OCI-LY7 (cell line): ENCODE measurements at regions not wholly inside any gene's neighbourhood (a gene's known extent, or its start where the extent isn't known, plus 50 kb on each side); places are given as distances from the start of the nearest gene placed in this dataset.

Source experiments
- BruUV-seq: library from RNA; stranded (reverse); fragments of 400-500 nt; replicated peaks from 2 replicates; lab custom pipeline; 2021; lab: Mats Ljungman, UMichigan
- CTCF ChIA-PET: fragments of 300-600 bp; sonication (Branson Sonifier 250); formaldehyde crosslinking; loops from one replicate; lab custom pipeline; 2022; ENCODE audit warnings: antibody characterized with exemption; ENCODE audit not compliant: unreplicated experiment; lab: Charles Lee
- POLR2A ChIA-PET: fragments of 300-600 bp; sonication (Branson Sonifier 250); formaldehyde crosslinking; loops from one replicate; lab custom pipeline; 2022; ENCODE audit warnings: antibody characterized with exemption; lab: Charles Lee
- DNase-seq: peaks from one replicate; pipeline ENCODE4 v3.0.0-alpha.2; 2015; ENCODE audit warnings: low spot score
- H2AFZ ChIP-seq: fragments of 200-600 bp; sonication (generic), shearing (Covaris generic); 2 replicates; pipeline ENCODE4 v1.6.1; 2014; ENCODE audit warnings: mild to moderate bottlenecking, antibody characterized with exemption, low read length, moderate library complexity
- H3K27ac ChIP-seq: fragments of 200-600 bp; sonication (generic); 2 replicates; pipeline ENCODE4 v1.5.1; 2014; ENCODE audit warnings: mixed run types, low read depth, mild to moderate bottlenecking, moderate library complexity, low read length, inconsistent platforms; ENCODE audit not compliant: poor library complexity, severe bottlenecking
- H3K36me3 ChIP-seq: fragments of 200-600 bp; sonication (generic); 2 replicates; pipeline ENCODE4 v1.6.1; 2014; ENCODE audit warnings: mild to moderate bottlenecking, antibody characterized with exemption, low read length, moderate library complexity, mixed read lengths; ENCODE audit not compliant: insufficient read depth
- H3K4me1 ChIP-seq: fragments of 200-600 bp; sonication (generic); 2 replicates; pipeline ENCODE4 v1.5.1; 2014; ENCODE audit warnings: mild to moderate bottlenecking, low read length; ENCODE audit not compliant: insufficient read depth, poor library complexity, severe bottlenecking
- H3K4me2 ChIP-seq: fragments of 200-600 bp; sonication (generic); 2 replicates; pipeline ENCODE4 v1.6.1; 2014; ENCODE audit warnings: mild to moderate bottlenecking, low read length
- H3K4me3 ChIP-seq: fragments of 200-600 bp; sonication (generic); 2 replicates; pipeline ENCODE4 v1.5.1; 2014; ENCODE audit warnings: mild to moderate bottlenecking, low read depth, low read length; ENCODE audit not compliant: poor library complexity, severe bottlenecking
- H3K79me2 ChIP-seq: fragments of 200-600 bp; sonication (generic); 2 replicates; pipeline ENCODE4 v1.6.1; 2016; ENCODE audit warnings: low read depth, mild to moderate bottlenecking, low read length, moderate library complexity, mixed read lengths; ENCODE audit not compliant: insufficient read depth
- H3K9me2 ChIP-seq: fragments of 200-600 bp; sonication (generic); 2 replicates; pipeline ENCODE4 v1.6.1; 2016; ENCODE audit warnings: mild to moderate bottlenecking, low read length, mixed read lengths; ENCODE audit not compliant: insufficient read depth
- H3K9me3 ChIP-seq: fragments of 200-600 bp; sonication (generic); 2 replicates; pipeline ENCODE4 v1.6.1; 2014; ENCODE audit warnings: mild to moderate bottlenecking, mixed run types, low read length, mixed read lengths
- H4K20me1 ChIP-seq: fragments of 200-600 bp; sonication (generic); 2 replicates; pipeline ENCODE4 v1.6.1; 2014; ENCODE audit warnings: mild to moderate bottlenecking, antibody characterized with exemption, low read length, moderate library complexity, mixed read lengths; ENCODE audit not compliant: insufficient read depth
- EZH2phosphoT487 ChIP-seq: fragments of 200-600 bp; sonication (generic); IDR thresholded peaks from 2 replicates; pipeline ENCODE4 v1.6.1; 2018; ENCODE audit warnings: low read depth, borderline replicate concordance, mild to moderate bottlenecking, mixed run types, antibody characterized with exemption, low read length, moderate library complexity, mixed read lengths
- intact Hi-C: fragments of 100-400 bp; cut with micrococcal nuclease; formaldehyde crosslinking; loops from one replicate; pipeline ENCODE4 v1.10.0; 2022; ENCODE audit not compliant: unreplicated experiment
- TF ChIP-seq, protein P1 (sequence below): fragments of 200-600 bp; sonication (generic); conservative IDR thresholded peaks from 2 replicates; pipeline ENCODE4 v1.5.1; 2014; ENCODE audit warnings: mild to moderate bottlenecking, antibody characterized with exemption, low read length, moderate library complexity, mixed read lengths

GRCh38 chr18:30862900-30863299 lies 179.6 kb downstream of the DSC3 start:
- no peak for DNase-seq
- no peak overlapping the region for H3K4me3 ChIP-seq
- H3K9me3 ChIP-seq = no peaks in the 10 kb centered on the region
- ChIA-PET CTCF (no interaction called here), POLR2A (no interaction called here)
- intact Hi-C loops = no loop called here
- H2AFZ ChIP-seq = no peak overlapping the region
- no peak overlapping the region for H3K27ac ChIP-seq
- H3K4me2 ChIP-seq = no peak overlapping the region
- no TSS peak for BruUV-seq
- H3K36me3 ChIP-seq = no peaks in the 10 kb centered on the region
- no peaks in the 10 kb centered on the region for H3K9me2 ChIP-seq
- H4K20me1 ChIP-seq = no peaks in the 10 kb centered on the region
- no peaks in the 10 kb centered on the region for H3K79me2 ChIP-seq
- no peaks in the 10 kb centered on the region for H3K4me1 ChIP-seq
- no peak for TF ChIP-seq EZH2phosphoT487
- TF ChIP-seq, protein P1, sequence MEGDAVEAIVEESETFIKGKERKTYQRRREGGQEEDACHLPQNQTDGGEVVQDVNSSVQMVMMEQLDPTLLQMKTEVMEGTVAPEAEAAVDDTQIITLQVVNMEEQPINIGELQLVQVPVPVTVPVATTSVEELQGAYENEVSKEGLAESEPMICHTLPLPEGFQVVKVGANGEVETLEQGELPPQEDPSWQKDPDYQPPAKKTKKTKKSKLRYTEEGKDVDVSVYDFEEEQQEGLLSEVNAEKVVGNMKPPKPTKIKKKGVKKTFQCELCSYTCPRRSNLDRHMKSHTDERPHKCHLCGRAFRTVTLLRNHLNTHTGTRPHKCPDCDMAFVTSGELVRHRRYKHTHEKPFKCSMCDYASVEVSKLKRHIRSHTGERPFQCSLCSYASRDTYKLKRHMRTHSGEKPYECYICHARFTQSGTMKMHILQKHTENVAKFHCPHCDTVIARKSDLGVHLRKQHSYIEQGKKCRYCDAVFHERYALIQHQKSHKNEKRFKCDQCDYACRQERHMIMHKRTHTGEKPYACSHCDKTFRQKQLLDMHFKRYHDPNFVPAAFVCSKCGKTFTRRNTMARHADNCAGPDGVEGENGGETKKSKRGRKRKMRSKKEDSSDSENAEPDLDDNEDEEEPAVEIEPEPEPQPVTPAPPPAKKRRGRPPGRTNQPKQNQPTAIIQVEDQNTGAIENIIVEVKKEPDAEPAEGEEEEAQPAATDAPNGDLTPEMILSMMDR = no peak

DNA sequence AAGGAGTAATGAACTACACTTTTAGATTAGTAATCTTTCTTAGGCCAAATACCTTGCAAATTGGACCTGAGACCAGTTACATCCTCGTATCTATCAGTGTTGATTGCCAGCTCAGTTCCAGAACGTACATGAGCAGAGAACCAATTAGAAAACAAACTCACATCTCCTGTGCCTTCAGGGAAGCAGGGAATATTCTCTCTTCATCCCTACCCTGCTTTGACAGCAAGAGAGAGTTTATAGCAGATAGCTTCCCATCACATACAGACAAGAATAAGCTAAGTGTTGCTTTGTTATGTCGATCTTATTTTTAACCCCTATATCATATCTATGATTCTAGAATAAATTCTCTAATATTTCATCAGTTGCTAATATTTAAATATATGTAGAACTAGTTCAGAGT lies 181.8 kb downstream of the DSC3 start:
- Histone ChIP-seq H3K4me2 (no peak overlapping the region), H3K27ac (no peak overlapping the region), H3K79me2 (no peaks in the 10 kb centered on the region), H2AFZ (no peak overlapping the region), H3K36me3 (no peaks in the 10 kb centered on the region), H3K4me1 (no peaks in the 10 kb centered on the region), H4K20me1 (no peaks in the 10 kb centered on the region), H3K4me3 (no peak overlapping the region), H3K9me3 (no peaks in the 10 kb centered on the region), H3K9me2 (no peaks in the 10 kb centered on the region)
- TF ChIP-seq, protein P1 = no peak
- no peak for TF ChIP-seq EZH2phosphoT487
- BruUV-seq = no TSS peak
- CTCF ChIA-PET = no interaction called here
- POLR2A ChIA-PET = no interaction called here
- no peak for DNase-seq
- intact Hi-C loops = no loop called here

DNA sequence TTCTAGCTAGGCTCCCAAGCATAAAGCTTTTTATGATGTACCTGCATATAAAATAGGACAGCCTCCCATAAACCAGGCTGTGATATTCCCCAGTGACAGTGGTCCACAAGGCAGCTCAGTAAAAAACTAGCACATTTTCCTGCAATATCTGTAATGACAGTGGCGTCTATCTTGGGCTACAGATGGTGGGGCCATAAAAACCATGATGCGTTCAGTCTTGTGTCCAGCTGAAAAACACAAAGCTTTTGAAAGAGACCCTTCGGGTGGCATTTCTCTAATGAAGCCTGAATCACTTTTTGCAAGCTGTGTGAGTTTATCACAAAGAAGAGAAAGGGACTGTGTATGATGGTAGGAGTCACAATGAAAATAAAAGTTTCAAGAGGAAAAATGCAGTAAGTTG lies 183.5 kb downstream of the DSC3 start:
- Histone ChIP-seq H3K79me2 (no peaks in the 10 kb centered on the region), H3K9me3 (no peaks in the 10 kb centered on the region), H4K20me1 (no peaks in the 10 kb centered on the region), H3K36me3 (no peaks in the 10 kb centered on the region), H3K27ac (no peak overlapping the region), H3K9me2 (no peaks in the 10 kb centered on the region), H3K4me1 (no peaks in the 10 kb centered on the region), H3K4me2 (no peak overlapping the region), H2AFZ (no peak overlapping the region), H3K4me3 (no peak overlapping the region)
- no peak for TF ChIP-seq EZH2phosphoT487
- TF ChIP-seq, protein P1 = no peak
- no TSS peak for BruUV-seq
- ChIA-PET POLR2A (no interaction called here), CTCF (no interaction called here)
- intact Hi-C loops = no loop called here
- no peak for DNase-seq
